Fibroblast of peridontal ligament (primary cell): ENCODE measurements at regions not wholly inside any gene's neighbourhood (a gene's known extent, or its start where the extent isn't known, plus 50 kb on each side); places are given as distances from the start of the nearest gene placed in this dataset.

Experiments
- DNase-seq: peaks from one replicate; pipeline ENCODE4 v3.0.0-alpha.2; 2010; ENCODE audit errors: extremely low read depth

GRCh38 chr3:167958141-167958540, 137.6 kb downstream of the GOLIM4 start:
- DNase-seq = no peak

DNA sequence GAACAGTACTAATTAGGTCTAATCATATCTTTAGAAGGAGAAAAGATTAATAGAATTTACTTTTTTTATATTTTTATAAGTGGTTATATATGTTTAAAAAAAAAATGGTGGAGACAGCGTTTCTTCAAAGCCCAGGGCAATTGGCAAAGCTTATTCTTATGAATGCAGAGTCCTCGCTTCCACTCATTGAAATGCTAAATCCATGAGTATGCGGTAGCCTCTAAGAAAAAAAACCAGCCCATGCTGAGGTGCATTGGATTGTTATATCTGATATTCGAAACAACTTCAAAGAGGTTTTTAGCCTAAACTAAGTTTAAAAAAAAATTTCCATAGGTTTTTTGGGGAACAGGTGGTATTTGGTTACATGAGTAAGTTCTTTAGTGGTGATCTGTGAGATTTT, 142.8 kb downstream of the GOLIM4 start:
- no peak for DNase-seq

DNA sequence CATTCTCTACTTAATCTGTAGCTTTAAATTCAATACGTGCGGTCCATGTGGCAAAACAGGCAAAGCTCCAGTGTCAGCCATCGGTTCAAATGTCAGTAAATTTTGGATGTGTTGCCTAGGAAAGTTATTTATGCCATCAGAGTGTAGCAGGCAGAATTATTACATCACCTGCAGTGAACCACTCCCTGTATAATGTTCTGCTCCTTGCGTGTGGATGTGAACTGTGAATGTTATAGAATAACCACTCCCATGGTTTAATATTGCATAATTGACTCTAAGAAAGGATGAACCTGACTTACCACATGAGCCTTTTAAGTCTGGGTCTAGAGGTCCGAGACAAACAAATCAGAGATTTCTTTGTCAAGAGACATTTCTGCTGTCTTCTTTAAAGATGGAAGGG, 145.5 kb downstream of the GOLIM4 start:
- no peak for DNase-seq

DNA sequence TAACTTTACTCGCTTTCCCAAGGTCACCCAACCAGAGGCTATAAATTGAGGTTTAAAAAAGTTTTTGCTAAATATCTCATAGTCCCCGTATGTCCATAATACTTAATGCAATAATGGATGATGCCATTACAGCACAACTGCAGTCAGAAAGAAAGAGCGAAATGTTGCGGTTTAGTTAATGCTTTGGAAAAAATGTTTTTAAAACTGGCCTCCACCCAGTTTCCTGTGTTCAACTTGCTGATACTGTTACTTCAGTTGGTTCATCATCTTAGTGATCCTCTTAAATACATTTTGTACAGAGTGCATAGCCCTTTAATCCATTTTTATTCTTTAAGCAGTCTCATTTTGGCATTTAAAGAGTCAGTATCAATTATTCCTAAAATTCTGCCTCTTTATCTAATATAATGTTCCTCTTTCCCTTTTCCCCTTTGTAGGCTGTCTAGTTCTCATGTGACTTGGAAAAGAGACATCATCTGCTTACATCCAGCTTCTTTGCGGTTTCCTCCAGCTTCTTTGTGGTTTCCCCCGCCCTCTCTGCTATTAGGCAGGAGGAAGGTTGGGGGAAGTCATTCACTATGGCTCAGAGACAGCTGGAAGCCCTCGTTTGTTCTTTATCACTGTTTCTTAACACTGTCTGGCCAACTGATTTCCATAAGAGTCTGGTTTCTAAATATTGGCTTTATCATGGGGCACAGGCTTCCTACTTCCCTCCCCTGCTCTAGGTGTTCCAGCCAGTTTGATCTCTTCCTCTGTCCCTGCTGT, 154.3 kb downstream of the GOLIM4 start:
- peak; percentile 93 for DNase-seq

- DNase-seq = peak; percentile 43
These were observed 155.5 kb downstream of the GOLIM4 start for GRCh38 chr3:167940241-167940640.

GRCh38 chr3:167938516-167938915, 157.2 kb downstream of the GOLIM4 start:
- no peak for DNase-seq

DNA sequence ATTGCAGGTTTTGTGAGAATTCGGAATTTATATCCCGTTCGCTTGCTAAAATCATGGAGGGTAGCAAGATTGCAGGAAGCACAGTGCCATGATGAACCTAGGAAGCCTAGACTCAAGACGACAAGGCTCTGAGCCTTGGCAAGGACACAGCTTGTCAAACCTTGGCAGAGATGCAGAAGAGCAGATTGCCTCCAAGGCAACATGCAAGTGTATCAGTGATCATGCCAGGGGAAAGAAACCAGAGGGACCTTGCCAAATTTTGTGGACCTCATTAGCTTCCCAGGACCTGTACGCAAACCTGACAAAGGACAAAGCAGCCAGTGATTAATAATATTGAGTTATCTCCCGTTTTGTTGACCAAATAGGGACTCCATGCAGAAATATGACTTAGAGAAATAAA, 159.7 kb downstream of the GOLIM4 start:
- no peak for DNase-seq

DNA sequence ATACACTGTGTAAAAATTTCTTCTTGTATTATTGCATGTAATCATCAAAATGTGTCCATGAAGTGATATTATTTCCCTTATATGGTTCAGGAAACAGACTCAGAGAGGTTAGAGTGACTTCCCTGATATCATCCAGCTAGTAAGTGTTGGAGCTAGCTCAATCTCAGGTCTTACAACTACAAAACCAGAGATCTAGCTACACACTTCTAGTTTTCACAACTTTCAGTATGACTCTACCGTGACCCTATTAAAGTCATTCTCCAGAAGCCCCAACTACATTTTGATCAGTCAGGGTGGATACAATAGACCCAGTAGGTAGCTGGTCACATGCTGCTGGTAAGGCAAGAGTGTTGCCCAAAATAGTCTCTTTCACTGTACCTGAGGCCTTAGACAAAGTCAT, 165.3 kb downstream of the GOLIM4 start:
- DNase-seq = no peak

- DNase-seq = no peak
These were observed 165.8 kb downstream of the GOLIM4 start for GRCh38 chr3:167929968-167930367.

- DNase-seq = no peak
These were observed 167.3 kb downstream of the GOLIM4 start for GRCh38 chr3:167928381-167928780.

- DNase-seq = no peak
These were observed 175.0 kb downstream of the GOLIM4 start for GRCh38 chr3:167920747-167921146.

GRCh38 chr3:167919590-167919989, 176.1 kb downstream of the GOLIM4 start:
- no peak for DNase-seq

DNA sequence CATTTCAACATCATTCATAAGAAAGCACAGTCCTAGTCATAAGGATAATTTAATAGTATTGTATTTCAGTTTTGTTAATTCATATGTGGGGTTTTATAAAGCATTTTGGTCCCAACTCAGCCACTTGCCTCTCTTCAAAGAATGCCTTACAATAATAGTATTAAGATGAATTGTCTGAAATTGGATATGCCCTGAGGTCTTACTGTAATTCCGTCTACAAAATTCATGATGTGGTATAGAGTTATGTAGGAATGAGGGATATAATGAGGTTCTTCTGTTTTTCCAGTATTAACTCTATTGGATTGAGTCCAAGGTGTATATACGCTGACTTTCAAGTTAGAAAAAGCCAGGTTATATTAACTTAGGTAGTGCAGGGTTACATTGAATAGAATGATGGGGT, 177.0 kb downstream of the GOLIM4 start:
- peak; percentile 35 for DNase-seq

DNA sequence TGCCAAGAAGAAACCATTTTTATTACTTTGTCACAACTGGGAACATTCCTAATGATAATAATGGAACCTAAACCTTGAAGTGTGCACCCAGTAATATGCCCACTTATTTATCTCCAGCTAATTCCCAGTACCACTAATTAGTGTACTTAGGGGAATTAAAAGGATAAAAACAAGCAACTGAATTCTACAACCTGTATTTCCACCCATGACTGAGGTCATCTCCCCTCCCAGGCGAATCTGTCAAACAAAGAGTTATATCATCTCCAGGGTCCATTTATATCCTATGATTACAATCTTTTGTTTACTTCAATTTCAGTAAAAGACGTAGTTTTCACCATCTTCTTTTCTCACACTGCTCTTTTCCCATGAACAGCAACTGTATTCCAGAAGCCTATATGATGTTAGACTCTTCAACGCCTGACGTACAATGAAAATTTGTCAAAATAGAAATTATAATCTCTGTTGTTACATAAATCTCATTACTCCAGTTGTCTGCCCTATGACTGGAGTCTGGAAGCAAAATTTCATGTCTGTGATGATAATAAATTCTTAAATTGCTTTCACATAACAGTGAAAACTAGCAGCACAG, 177.6 kb downstream of the GOLIM4 start:
- DNase-seq = no peak

- DNase-seq = peak; percentile 53
These were observed 177.8 kb downstream of the SERPINI1 start for GRCh38 chr3:167913219-167913835.

GRCh38 chr3:167909952-167910351, 174.4 kb downstream of the SERPINI1 start:
- no peak for DNase-seq

GRCh38 chr3:167909504-167909896, 174.0 kb downstream of the SERPINI1 start:
- DNase-seq = no peak

GRCh38 chr3:167908746-167909503, 173.4 kb downstream of the SERPINI1 start:
- DNase-seq = no peak

DNA sequence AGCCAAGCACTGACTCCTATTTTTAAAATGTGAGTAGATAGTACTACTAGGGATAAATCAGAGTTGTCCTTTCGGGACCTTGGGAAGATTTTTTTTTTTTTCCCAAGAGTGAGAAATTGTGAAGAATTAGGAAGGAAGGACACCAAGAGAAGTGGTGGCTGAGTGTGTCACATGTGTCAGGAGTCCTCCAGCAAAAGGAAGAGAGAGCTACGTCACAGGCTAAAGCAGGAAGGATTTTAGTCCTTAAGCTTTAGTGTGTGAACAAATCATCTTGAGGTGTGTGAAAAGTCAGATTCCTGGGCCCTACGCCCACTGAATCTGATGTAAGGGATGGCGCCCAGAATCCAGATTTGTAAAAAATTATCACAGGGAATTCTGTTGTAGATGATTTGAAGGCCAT, 172.7 kb downstream of the SERPINI1 start:
- no peak for DNase-seq

DNA sequence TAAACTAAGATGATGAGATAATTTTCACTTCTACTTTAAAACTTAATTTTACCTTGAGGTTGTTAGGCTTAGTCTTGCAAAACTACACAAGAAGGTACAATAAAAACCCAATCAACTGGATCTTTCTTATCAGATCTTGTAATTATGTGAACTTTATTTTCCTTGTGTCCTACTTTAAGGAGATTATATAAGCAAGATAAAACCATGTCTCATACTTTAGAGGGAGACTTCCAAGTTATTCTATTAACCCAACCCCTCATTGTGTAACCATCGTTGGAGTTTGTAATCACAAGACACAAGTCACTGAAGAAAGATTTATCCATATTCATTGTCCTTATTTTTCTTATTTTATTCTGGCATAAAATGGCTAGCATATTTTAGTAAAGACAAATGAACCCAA, 165.6 kb downstream of the SERPINI1 start:
- no peak for DNase-seq

- DNase-seq = no peak
These were observed 163.6 kb downstream of the SERPINI1 start for GRCh38 chr3:167899093-167899492.

DNA sequence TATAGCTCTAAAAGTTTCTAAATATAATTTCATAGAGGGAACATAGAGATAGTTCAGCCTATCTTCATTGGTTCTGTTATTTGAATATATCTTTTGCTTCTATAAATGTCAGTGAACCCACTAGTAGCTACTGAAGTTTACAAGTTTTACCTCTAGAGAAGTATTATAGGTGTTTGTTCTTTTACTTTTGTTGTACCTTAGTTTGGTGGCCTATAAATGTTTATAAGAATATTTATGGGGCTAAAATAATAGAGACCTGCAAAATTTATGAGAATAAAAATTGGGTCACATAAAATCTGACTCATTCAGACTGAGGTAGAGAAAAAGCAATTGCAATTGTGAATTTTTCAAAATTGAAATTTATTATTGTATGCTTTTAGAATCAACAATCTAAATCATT, 162.6 kb downstream of the SERPINI1 start:
- no peak for DNase-seq

DNA sequence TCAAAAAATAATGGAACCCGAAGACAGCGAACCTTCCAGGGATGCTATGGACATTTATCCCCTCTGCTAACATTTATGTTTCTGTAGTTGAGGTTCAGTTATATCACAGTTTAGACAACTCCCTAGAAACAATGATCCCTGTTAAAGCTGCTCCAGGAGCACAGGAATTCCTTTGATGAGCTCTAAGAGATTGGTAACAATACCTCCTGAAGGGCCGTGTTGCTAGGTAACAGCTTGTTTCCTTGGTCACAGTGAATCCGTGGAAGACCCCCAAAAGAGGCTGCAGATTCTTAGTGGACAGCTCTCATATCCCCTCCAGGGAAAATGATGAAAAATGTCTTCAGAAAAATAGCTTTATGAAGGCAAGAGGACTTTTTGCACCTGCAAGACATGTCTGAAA, 160.2 kb downstream of the SERPINI1 start:
- DNase-seq = no peak
